NT2/D1 (cell line): ENCODE measurements at regions not wholly inside any gene's neighbourhood (a gene's known extent, or its start where the extent isn't known, plus 50 kb on each side); places are given as distances from the start of the nearest gene placed in this dataset.
A peak's percentile ranks its signal among the peaks of the same experiment; 100 is the strongest.
"Not testable (repeated sequence)": the region's sequence is repeated elsewhere in the genome, so short reads cannot be mapped to it uniquely, and the experiment has no call there.

Source experiments
- DNase-seq: peaks from one replicate; pipeline ENCODE4 v3.0.0-alpha.2; 2011; ENCODE audit warnings: low read depth, low spot score
- H3K27me3 ChIP-seq: 2 replicates; pipeline ENCODE4 v1.6.0; 2011; ENCODE audit warnings: mild to moderate bottlenecking; ENCODE audit not compliant: insufficient read length, insufficient read depth
- H3K36me3 ChIP-seq: 2 replicates; pipeline ENCODE4 v1.6.1; 2011; ENCODE audit warnings: mild to moderate bottlenecking, low read length, mixed read lengths; ENCODE audit not compliant: insufficient read depth, insufficient read length
- H3K4me1 ChIP-seq: 2 replicates; pipeline ENCODE4 v1.5.1; 2011; ENCODE audit not compliant: insufficient read depth, insufficient read length
- H3K4me3 ChIP-seq: 2 replicates; pipeline ENCODE4 v1.5.1; 2011; ENCODE audit warnings: low read depth; ENCODE audit not compliant: insufficient read length
- H3K9ac ChIP-seq: 2 replicates; pipeline ENCODE4 v1.6.0; 2011; ENCODE audit warnings: low read depth; ENCODE audit not compliant: insufficient read length
- H3K9me3 ChIP-seq: 2 replicates; pipeline ENCODE4 v1.5.1; 2011; ENCODE audit warnings: mild to moderate bottlenecking, low read length; ENCODE audit not compliant: insufficient read depth
- SUZ12 ChIP-seq: IDR thresholded peaks from 2 replicates; pipeline ENCODE4 v1.6.1; 2011; ENCODE audit not compliant: insufficient read length, insufficient read depth; ENCODE audit errors: extremely low read depth
- YY1 ChIP-seq: IDR thresholded peaks from 2 replicates; pipeline ENCODE4 v1.6.1; 2011; ENCODE audit not compliant: insufficient read length, insufficient read depth
- ZNF274 ChIP-seq: IDR thresholded peaks from 2 replicates; pipeline ENCODE4 v1.6.1; 2011; ENCODE audit warnings: mild to moderate bottlenecking, low read depth, low read length

DNA sequence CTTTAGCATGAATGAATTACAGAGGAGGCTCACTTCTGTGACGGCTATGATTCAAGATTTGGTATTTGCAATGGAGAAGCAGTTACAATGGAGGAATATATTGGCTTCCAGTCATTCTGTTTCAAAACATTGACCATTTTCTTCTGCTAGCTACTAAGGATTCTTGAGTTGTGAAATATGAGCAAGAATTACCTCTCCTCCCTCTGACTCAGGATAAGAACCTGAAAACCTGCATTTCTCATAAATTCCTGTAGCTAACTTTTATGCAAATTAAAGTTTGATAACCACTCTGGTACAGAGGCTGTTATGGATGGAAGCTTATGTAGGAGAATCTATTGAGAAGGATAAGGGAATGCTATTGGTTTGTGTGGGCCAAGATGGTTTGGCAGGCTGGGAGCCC, 84.1 kb upstream of the MYRIP start:
- H3K4me1 ChIP-seq = no peaks in the 10 kb centered on the region
- TF ChIP-seq ZNF274 (no peak), SUZ12 (no peak), YY1 (no peak)

DNA sequence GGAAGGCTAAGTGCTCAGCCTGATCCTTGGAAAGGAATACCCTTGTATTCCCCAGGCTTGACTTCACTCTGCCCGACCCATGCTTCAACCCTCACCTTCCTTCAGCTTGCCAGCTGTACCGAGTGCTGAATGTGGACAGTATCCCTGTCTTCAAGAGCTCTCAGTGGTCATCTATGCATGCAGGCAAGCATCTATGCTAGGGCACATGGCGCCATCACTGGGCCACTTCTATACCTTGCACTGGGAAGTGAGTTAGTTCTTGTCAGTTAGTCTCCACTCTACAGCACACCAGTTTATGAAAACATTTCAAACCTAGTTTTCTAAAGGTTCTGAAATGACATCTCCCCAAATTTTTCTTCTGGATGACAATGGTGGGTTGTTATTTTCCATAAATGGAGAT, 82.0 kb upstream of the MYRIP start:
- no peaks in the 10 kb centered on the region for H3K36me3 ChIP-seq
- H3K4me1 ChIP-seq = no peaks in the 10 kb centered on the region
- no peak overlapping the region for H3K4me3 ChIP-seq
- peak; percentile 22 for DNase-seq
- no peak overlapping the region for H3K9ac ChIP-seq
- TF ChIP-seq YY1 (no peak), SUZ12 (no peak), ZNF274 (no peak)
- H3K9me3 ChIP-seq = no peaks in the 10 kb centered on the region
- H3K27me3 ChIP-seq = no peaks in the 10 kb centered on the region

More for the DNA sequence above, 84.1 kb upstream of the MYRIP start:
- no peaks in the 10 kb centered on the region for H3K9me3 ChIP-seq
- H3K4me3 ChIP-seq = no peak overlapping the region
- H3K9ac ChIP-seq = no peak overlapping the region
- DNase-seq = no peak
- no peaks in the 10 kb centered on the region for H3K27me3 ChIP-seq
- no peaks in the 10 kb centered on the region for H3K36me3 ChIP-seq

DNA sequence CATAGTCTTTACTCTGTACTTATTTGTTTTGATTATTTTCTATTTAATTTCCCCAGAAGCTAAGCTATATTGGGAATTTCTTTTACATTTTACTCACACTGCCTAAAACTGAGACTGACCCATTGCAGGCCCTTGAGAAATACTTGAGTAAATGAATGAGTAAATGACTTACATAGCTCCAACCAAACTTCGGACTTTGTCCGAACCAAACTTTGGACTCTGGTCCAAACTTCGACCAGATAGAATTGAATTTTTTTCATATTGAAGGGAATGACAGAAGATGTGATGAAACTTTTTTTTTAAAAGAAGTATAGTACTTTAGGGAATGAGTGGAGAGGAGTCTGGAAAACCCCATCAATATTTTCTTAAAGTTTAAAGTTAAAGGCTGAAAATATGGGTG, 75.6 kb upstream of the MYRIP start:
- H3K4me1 ChIP-seq = no peaks in the 10 kb centered on the region
- H3K9ac ChIP-seq = no peak overlapping the region
- no peaks in the 10 kb centered on the region for H3K27me3 ChIP-seq
- no peaks in the 10 kb centered on the region for H3K36me3 ChIP-seq
- TF ChIP-seq SUZ12 (no peak), YY1 (no peak), ZNF274 (no peak)
- no peaks in the 10 kb centered on the region for H3K9me3 ChIP-seq
- DNase-seq = no peak
- no peak overlapping the region for H3K4me3 ChIP-seq

DNA sequence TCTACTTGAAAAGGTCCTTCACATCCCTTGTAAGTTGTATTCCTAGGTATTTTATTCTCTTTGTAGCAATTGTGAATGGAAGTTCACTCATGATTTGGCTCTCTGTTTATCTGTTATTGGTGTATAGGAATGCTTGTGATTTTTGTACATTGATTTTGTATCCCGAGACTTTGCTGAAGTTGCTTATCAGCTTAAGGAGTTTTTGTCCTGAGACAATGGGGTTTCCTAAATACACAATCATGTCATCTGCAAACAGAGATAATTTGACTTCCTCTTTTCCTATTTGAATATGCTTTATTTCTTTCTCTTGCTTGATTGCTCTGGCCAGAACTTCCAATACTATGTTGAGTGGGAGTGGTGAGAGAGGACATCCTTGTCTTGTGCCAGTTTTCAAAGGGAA, 69.8 kb upstream of the MYRIP start:
- not testable (repeated sequence) for DNase-seq, H3K27me3 ChIP-seq, H3K4me3 ChIP-seq, H3K9me3 ChIP-seq, H3K9ac ChIP-seq, H3K36me3 ChIP-seq, H3K4me1 ChIP-seq

DNA sequence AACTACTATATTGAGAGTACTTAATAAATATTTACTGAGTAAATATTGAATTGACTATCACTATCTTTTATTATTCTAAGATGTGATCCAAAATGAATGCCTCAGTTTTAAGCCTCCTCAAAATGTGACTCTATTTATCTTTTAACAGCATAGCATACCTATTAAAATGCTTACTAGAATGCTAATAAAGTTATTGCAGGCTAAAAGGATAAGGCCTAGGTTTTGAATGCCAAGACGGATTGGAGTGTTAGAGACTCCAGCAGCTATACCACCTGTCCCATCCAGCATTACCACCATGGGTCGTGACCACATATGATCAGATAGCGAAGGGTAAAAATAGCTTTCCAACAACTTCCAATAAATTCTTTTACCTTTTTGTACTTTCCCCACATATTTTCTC, 64.7 kb upstream of the MYRIP start:
- Histone ChIP-seq H3K9ac (no peak overlapping the region), H3K9me3 (no peaks in the 10 kb centered on the region), H3K27me3 (no peaks in the 10 kb centered on the region), H3K4me3 (no peak overlapping the region), H3K36me3 (no peaks in the 10 kb centered on the region), H3K4me1 (no peaks in the 10 kb centered on the region)
- TF ChIP-seq SUZ12 (no peak), YY1 (no peak), ZNF274 (no peak)
- DNase-seq = no peak

DNA sequence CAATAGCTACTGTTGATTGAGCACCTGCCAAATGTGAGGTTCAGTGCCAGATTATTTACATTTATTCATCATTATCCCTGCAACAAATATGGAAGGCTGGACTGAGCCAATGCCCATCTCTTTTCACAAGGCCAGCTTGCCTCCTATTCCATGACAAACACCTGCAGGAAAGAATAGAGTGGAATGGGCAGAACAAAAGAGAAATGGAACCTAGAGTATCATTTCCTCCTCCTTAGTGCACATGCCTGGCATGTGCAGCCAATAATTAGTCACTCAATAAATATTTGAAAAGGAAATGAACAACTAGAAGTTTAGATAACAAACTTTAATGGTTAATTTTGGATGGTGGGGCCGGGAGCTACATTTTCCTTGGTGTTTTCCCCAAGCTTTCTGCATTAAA, 61.4 kb upstream of the MYRIP start:
- H3K4me3 ChIP-seq = no peak overlapping the region
- no peak for DNase-seq

DNA sequence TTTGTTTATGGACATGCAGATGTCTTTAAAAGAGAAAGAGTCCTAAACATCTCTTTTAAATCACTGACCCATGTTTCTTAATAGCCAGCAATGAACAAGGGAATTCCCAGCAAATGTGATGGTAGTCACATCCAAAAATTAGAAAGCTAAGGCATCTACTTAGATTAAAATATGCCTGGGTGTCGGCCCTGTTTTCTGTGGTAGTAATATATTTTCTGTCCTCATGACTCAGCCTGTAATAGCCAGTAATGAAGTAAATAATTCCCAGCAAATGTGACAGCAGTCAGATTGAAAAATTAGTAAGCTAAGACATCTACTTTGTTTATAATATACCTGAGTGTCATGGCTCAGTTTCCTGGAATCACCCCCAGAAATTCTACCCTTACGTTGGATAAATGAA, 60.6 kb upstream of the MYRIP start:
- H3K27me3 ChIP-seq = no peaks in the 10 kb centered on the region
- TF ChIP-seq SUZ12 (no peak), YY1 (no peak), ZNF274 (no peak)
- H3K36me3 ChIP-seq = no peaks in the 10 kb centered on the region
- no peaks in the 10 kb centered on the region for H3K4me1 ChIP-seq
- H3K4me3 ChIP-seq = no peak overlapping the region
- no peaks in the 10 kb centered on the region for H3K9me3 ChIP-seq
- H3K9ac ChIP-seq = no peak overlapping the region
- no peak for DNase-seq

More for the DNA sequence above, 61.4 kb upstream of the MYRIP start:
- Histone ChIP-seq H3K27me3 (no peaks in the 10 kb centered on the region), H3K36me3 (no peaks in the 10 kb centered on the region), H3K9ac (no peak overlapping the region), H3K9me3 (no peaks in the 10 kb centered on the region), H3K4me1 (no peaks in the 10 kb centered on the region)
- TF ChIP-seq SUZ12 (no peak), ZNF274 (no peak)

DNA sequence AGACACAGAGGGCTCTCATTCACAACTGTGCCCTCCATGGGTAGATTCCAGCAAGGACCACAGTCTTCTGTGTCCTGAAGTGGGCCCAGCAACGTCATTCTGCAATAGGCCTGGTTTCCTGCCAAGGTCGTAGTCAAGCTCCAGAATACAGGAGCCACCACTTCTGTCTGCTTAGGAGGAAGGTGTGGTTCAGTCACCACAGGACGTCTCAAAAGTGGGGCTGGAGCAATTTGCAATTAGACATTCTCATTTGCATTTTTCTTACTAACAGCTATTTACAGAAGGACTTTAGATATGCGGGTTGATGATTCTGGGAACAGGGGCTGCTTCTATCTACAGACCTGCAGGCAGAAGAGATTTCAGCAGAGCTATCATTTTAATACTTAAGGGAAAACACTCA, 58.7 kb upstream of the MYRIP start:
- Histone ChIP-seq H3K27me3 (no peaks in the 10 kb centered on the region), H3K9me3 (no peaks in the 10 kb centered on the region), H3K9ac (no peak overlapping the region), H3K4me1 (no peaks in the 10 kb centered on the region), H3K4me3 (no peak overlapping the region), H3K36me3 (no peaks in the 10 kb centered on the region)
- TF ChIP-seq YY1 (no peak), SUZ12 (no peak), ZNF274 (no peak)
- DNase-seq = no peak
